ENCODE measurements at regions not wholly inside any gene's neighbourhood (a gene's known extent, or its start where the extent isn't known, plus 50 kb on each side); places are given as distances from the start of the nearest gene placed in this dataset.

- TF ChIP-seq CTCF (IDR thresholded peaks at IDR 0.05 in 8 of 11, conservative IDR thresholded peaks at IDR 0.05 in 3 of 11), result no peak
- no peak for TF ChIP-seq POLR2AphosphoS5 (IDR thresholded peaks at IDR 0.05)
Observed at GRCh38 chr2:236505648-236506047, 64.0 kb upstream of the ACKR3 start.
